H9 (cell line): ENCODE measurements at regions not wholly inside any gene's neighbourhood (a gene's known extent, or its start where the extent isn't known, plus 50 kb on each side); places are given as distances from the start of the nearest gene placed in this dataset.

Source experiments
- DNase-seq: peaks from one replicate; pipeline ENCODE4 v3.0.0-alpha.2; 2017
- H2AFZ ChIP-seq: one replicate; pipeline ENCODE4 v1.6.1; 2013; ENCODE audit warnings: mild to moderate bottlenecking, low read length, control low read depth, moderate library complexity
- H2AK5ac ChIP-seq: 2 replicates; pipeline ENCODE4 v1.6.1; 2013; ENCODE audit warnings: low read length, control low read depth, mixed read lengths; ENCODE audit not compliant: insufficient read length
- H2BK120ac ChIP-seq: one replicate; pipeline ENCODE4 v1.6.1; 2013; ENCODE audit warnings: low read depth, mild to moderate bottlenecking, low read length, control low read depth, inconsistent platforms; ENCODE audit not compliant: poor library complexity, severe bottlenecking
- H2BK12ac ChIP-seq: 2 replicates; pipeline ENCODE4 v1.6.1; 2013; ENCODE audit warnings: low read length, control low read depth, mixed read lengths, low read depth; ENCODE audit not compliant: insufficient read length
- H2BK15ac ChIP-seq: 2 replicates; pipeline ENCODE4 v1.6.1; 2013; ENCODE audit warnings: low read depth, low read length, control low read depth
- H2BK20ac ChIP-seq: one replicate; pipeline ENCODE4 v1.6.1; 2013; ENCODE audit warnings: low read depth, mild to moderate bottlenecking, low read length, control low read depth, inconsistent platforms; ENCODE audit not compliant: poor library complexity, severe bottlenecking
- H2BK5ac ChIP-seq: 2 replicates; pipeline ENCODE4 v1.6.1; 2013; ENCODE audit warnings: low read length, control low read depth, mixed read lengths; ENCODE audit not compliant: insufficient read length
- H3K14ac ChIP-seq: 2 replicates; pipeline ENCODE4 v1.6.1; 2013; ENCODE audit warnings: low read length, control low read depth; ENCODE audit not compliant: insufficient read depth
- H3K18ac ChIP-seq: 2 replicates; pipeline ENCODE4 v1.6.1; 2013; ENCODE audit warnings: low read depth, mild to moderate bottlenecking, mixed read lengths, low read length, control low read depth; ENCODE audit not compliant: insufficient read length
- H3K23ac ChIP-seq: 2 replicates; pipeline ENCODE4 v1.6.1; 2013; ENCODE audit warnings: low read length, control low read depth, mixed read lengths, low read depth; ENCODE audit not compliant: insufficient read length
- H3K23me2 ChIP-seq: 2 replicates; pipeline ENCODE4 v1.6.1; 2013; ENCODE audit warnings: low read depth, mild to moderate bottlenecking, mixed read lengths, low read length, control low read depth; ENCODE audit not compliant: insufficient read length, poor library complexity, severe bottlenecking
- H3K27ac ChIP-seq: 2 replicates; pipeline ENCODE4 v1.5.1; 2013; ENCODE audit warnings: low read length, control low read depth, mixed read lengths, low read depth; ENCODE audit not compliant: insufficient read length
- H3K27me3 ChIP-seq: 2 replicates; pipeline ENCODE4 v1.6.1; 2013; ENCODE audit warnings: low read length, control low read depth, inconsistent platforms; ENCODE audit not compliant: insufficient read depth
- H3K4ac ChIP-seq: 2 replicates; pipeline ENCODE4 v1.6.1; 2013; ENCODE audit warnings: low read depth, mild to moderate bottlenecking, control low read depth, inconsistent platforms, low read length, moderate library complexity
- H3K4me1 ChIP-seq: 2 replicates; pipeline ENCODE4 v1.6.1; 2013; ENCODE audit warnings: low read length, control low read depth, inconsistent platforms; ENCODE audit not compliant: insufficient read depth
- H3K4me2 ChIP-seq: 2 replicates; pipeline ENCODE4 v1.6.1; 2013; ENCODE audit warnings: low read length, control low read depth, mixed read lengths; ENCODE audit not compliant: insufficient read length, insufficient read depth
- H3K56ac ChIP-seq: 2 replicates; pipeline ENCODE4 v1.6.1; 2013; ENCODE audit warnings: low read depth, mild to moderate bottlenecking, mixed read lengths, low read length, control low read depth; ENCODE audit not compliant: insufficient read length
- H3K79me1 ChIP-seq: 2 replicates; pipeline ENCODE4 v1.6.1; 2013; ENCODE audit warnings: low read depth, mild to moderate bottlenecking, moderate library complexity, low read length, control low read depth, inconsistent platforms; ENCODE audit not compliant: insufficient read depth, poor library complexity, severe bottlenecking
- H3K79me2 ChIP-seq: 2 replicates; pipeline ENCODE4 v1.6.1; 2013; ENCODE audit warnings: low read length, control low read depth, inconsistent platforms; ENCODE audit not compliant: insufficient read depth
- H3K9ac ChIP-seq: 2 replicates; pipeline ENCODE4 v1.6.1; 2013; ENCODE audit warnings: low read length, control low read depth, mixed read lengths; ENCODE audit not compliant: insufficient read length; ENCODE audit errors: extremely low read depth
- H3K9me3 ChIP-seq: one replicate; pipeline ENCODE4 v1.6.1; 2013; ENCODE audit warnings: low read depth, low read length, inconsistent platforms; ENCODE audit not compliant: control insufficient read depth
- H3T11ph ChIP-seq: one replicate; pipeline ENCODE4 v1.6.1; 2013; ENCODE audit warnings: mild to moderate bottlenecking, low read length, control low read depth, inconsistent platforms
- H4K20me1 ChIP-seq: one replicate; pipeline ENCODE4 v1.6.1; 2013; ENCODE audit not compliant: control insufficient read depth, insufficient read length, insufficient read depth
- H4K5ac ChIP-seq: 2 replicates; pipeline ENCODE4 v1.6.1; 2013; ENCODE audit warnings: low read depth, mild to moderate bottlenecking, mixed read lengths, low read length, control low read depth; ENCODE audit not compliant: insufficient read length
- H4K8ac ChIP-seq: replicated peaks from 2 replicates; pipeline ENCODE4 v1.6.1; 2013; ENCODE audit warnings: low read length, control low read depth, mixed read lengths, low read depth; ENCODE audit not compliant: insufficient read length
- H4K91ac ChIP-seq: 2 replicates; pipeline ENCODE4 v1.6.1; 2013; ENCODE audit warnings: low read depth, mild to moderate bottlenecking, moderate library complexity, mixed read lengths, low read length, control low read depth; ENCODE audit not compliant: insufficient read length
- H3K27ac Mint-ChIP-seq, 3 experiments: 2 replicates in 2 of 3; 3 replicates in 1 of 3; pipeline ENCODE4 v1.8.0; 2020 to 2021; ENCODE audit warnings: mixed read lengths in 3 of 3, mild to moderate bottlenecking in 1 of 3, moderate library complexity in 1 of 3
- H3K27me3 Mint-ChIP-seq: 2 replicates; pipeline ENCODE4 v1.8.0; 2021; ENCODE audit warnings: low read depth, mild to moderate bottlenecking, moderate library complexity, mixed read lengths
- H3K36me3 Mint-ChIP-seq, 3 experiments: 2 replicates in 2 of 3; 3 replicates in 1 of 3; pipeline ENCODE4 v1.8.0; 2020 to 2021; ENCODE audit warnings: low read depth in 3 of 3, mixed read lengths in 3 of 3; ENCODE audit not compliant: insufficient read depth in 1 of 3
- H3K4me1 Mint-ChIP-seq, 2 experiments: 2 replicates each; pipeline ENCODE4 v1.8.0; 2020; ENCODE audit warnings: mixed read lengths in 2 of 2
- H3K4me3 Mint-ChIP-seq, 2 experiments: 2 replicates in 1 of 2; 3 replicates in 1 of 2; pipeline ENCODE4 v1.8.0; 2020 to 2021; ENCODE audit warnings: mild to moderate bottlenecking in 2 of 2, mixed read lengths in 2 of 2, moderate library complexity in 1 of 2
- H3K9me3 Mint-ChIP-seq, 2 experiments: 2 replicates in 1 of 2; 3 replicates in 1 of 2; pipeline ENCODE4 v1.8.0; 2020; ENCODE audit warnings: mild to moderate bottlenecking in 2 of 2, mixed read lengths in 2 of 2, moderate library complexity in 1 of 2
- CTCF ChIP-seq: fragments of 200-600 bp; sonication (generic); conservative IDR thresholded peaks from 3 replicates; pipeline ENCODE4 v1.8.0; 2021; ENCODE audit warnings: antibody characterized with exemption, mild to moderate bottlenecking
- WGBS: extraction: QIAGEN DNeasy Blood & Tissue Kit; methylation state at CpG from one replicate; pipeline ENCODE4 v1.1.7; 2013; ENCODE audit warnings: missing lambda C conversion rate, low lambda C conversion rate, mixed read lengths; ENCODE audit not compliant: insufficient read length; ENCODE audit errors: extremely low coverage; 5-methylcytosine and 5-hydroxymethylcytosine counted together

DNA sequence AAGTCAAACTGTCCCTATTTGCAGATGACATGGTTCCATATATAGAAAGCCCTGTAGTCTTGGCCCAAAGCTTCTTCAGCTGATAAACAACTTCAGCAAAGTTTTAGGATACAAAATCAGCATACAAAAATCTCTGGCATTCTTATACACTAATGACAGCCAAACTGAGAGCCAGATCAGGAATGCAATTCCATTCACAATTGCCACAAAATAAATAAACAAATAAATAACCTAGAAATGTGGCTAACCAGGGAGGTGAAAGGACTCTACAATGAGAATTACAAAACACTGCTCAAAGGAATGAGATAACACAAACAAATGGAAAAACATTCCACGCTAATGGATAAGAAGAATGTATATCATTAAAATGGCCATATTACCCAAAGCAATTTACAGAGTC lies 52.9 kb upstream of the CXCL8 start:
- H3K27ac Mint-ChIP-seq, result no peak overlapping the region
- no peak for DNase-seq
- Histone ChIP-seq H3K56ac (no peak overlapping the region), H3K9me3 (no peaks in the 10 kb centered on the region), H2AK5ac (no peak overlapping the region), H3K4me1 (no peaks in the 10 kb centered on the region; the same call in 1 of the 2 replicates), H4K91ac (no peak overlapping the region), H3K14ac (no peak overlapping the region), H3K18ac (no peak overlapping the region), H3K9ac (no peak overlapping the region), H3K23ac (no peak overlapping the region), H3K4me2 (no peak overlapping the region), H2BK5ac (no peak overlapping the region), H3K4ac (no peak overlapping the region), H2BK20ac (no peak overlapping the region), H3K23me2 (no peaks in the 10 kb centered on the region), H4K5ac (no peak overlapping the region), H2AFZ (no peak overlapping the region), H2BK15ac (no peak overlapping the region), H2BK120ac (no peak overlapping the region), H4K8ac (no peak overlapping the region), H2BK12ac (no peak overlapping the region), H3K79me1 (no peaks in the 10 kb centered on the region), H3K27me3 (no peaks in the 10 kb centered on the region), H3T11ph (no peak overlapping the region), H3K79me2 (no peaks in the 10 kb centered on the region), H3K27ac (no peak overlapping the region), H4K20me1 (no peaks in the 10 kb centered on the region)
- H3K4me1 Mint-ChIP-seq, result peaks cover 10 to 11% of the 10 kb centered on the region in 2 experiments
- no peaks in the 10 kb centered on the region for H3K36me3 Mint-ChIP-seq
- H3K9me3 Mint-ChIP-seq, result no peaks in the 10 kb centered on the region; a peak in 1 of 5 replicates
- H3K27me3 Mint-ChIP-seq, result no peaks in the 10 kb centered on the region
- no CpG with 5 or more reads among the region's 1 CpG for WGBS
- TF ChIP-seq CTCF, result no peak
- H3K4me3 Mint-ChIP-seq, result no peak overlapping the region
